OCI-LY1 (cell line): ENCODE measurements at regions not wholly inside any gene's neighbourhood (a gene's known extent, or its start where the extent isn't known, plus 50 kb on each side); places are given as distances from the start of the nearest gene placed in this dataset.

Experiments used
- H2AFZ ChIP-seq: fragments of 200-600 bp; sonication (generic), shearing (Covaris generic); 2 replicates; pipeline ENCODE4 v1.6.0; 2014; ENCODE audit warnings: antibody characterized with exemption, mild to moderate bottlenecking, low read length
- H3F3A ChIP-seq: fragments of 200-600 bp; sonication (generic), shearing (Covaris generic); 2 replicates; pipeline ENCODE4 v1.6.0; 2014; ENCODE audit warnings: mild to moderate bottlenecking, antibody characterized with exemption, low read length, moderate library complexity; ENCODE audit not compliant: insufficient read depth
- H3K27ac ChIP-seq: fragments of 200-600 bp; sonication (generic); 2 replicates; pipeline ENCODE4 v1.5.1; 2014; ENCODE audit warnings: low read length, mixed run types, mild to moderate bottlenecking, low read depth; ENCODE audit not compliant: poor library complexity, severe bottlenecking
- H3K27me3 ChIP-seq: fragments of 200-600 bp; sonication (generic); 2 replicates; pipeline ENCODE4 v1.6.0; 2014; ENCODE audit warnings: antibody characterized with exemption, mild to moderate bottlenecking, low read length, moderate library complexity; ENCODE audit not compliant: insufficient read depth
- H3K36me3 ChIP-seq: fragments of 200-600 bp; sonication (generic); 2 replicates; pipeline ENCODE4 v1.6.1; 2014; ENCODE audit warnings: mild to moderate bottlenecking, antibody characterized with exemption, low read length, moderate library complexity, mixed read lengths; ENCODE audit not compliant: insufficient read depth
- H3K4me1 ChIP-seq: fragments of 200-600 bp; sonication (generic); 2 replicates; pipeline ENCODE4 v1.5.1; 2014; ENCODE audit warnings: mild to moderate bottlenecking, low read length, moderate library complexity; ENCODE audit not compliant: insufficient read depth, severe bottlenecking
- H3K4me2 ChIP-seq: fragments of 200-600 bp; sonication (generic), shearing (Covaris generic); 2 replicates; pipeline ENCODE4 v1.6.1; 2014; ENCODE audit warnings: low read length
- H3K4me3 ChIP-seq: fragments of 200-600 bp; sonication (generic); 2 replicates; pipeline ENCODE4 v1.5.1; 2014; ENCODE audit warnings: low read length, low read depth, mild to moderate bottlenecking, mixed read lengths; ENCODE audit not compliant: poor library complexity, severe bottlenecking
- H3K79me2 ChIP-seq: fragments of 200-600 bp; shearing (Covaris generic); 2 replicates; pipeline ENCODE4 v1.6.1; 2016; ENCODE audit warnings: mixed run types, low read length, mixed read lengths; ENCODE audit not compliant: insufficient read depth
- H3K9ac ChIP-seq: fragments of 200-600 bp; sonication (generic), shearing (Covaris generic); 2 replicates; pipeline ENCODE4 v1.6.1; 2014; ENCODE audit warnings: mild to moderate bottlenecking, low read length, mixed read lengths
- H3K9me2 ChIP-seq: fragments of 200-600 bp; sonication (generic), shearing (Covaris generic); 2 replicates; pipeline ENCODE4 v1.6.1; 2014; ENCODE audit warnings: low read depth, mild to moderate bottlenecking, low read length, mixed read lengths
- H3K9me3 ChIP-seq: fragments of 200-600 bp; shearing (Covaris generic); 2 replicates; pipeline ENCODE4 v1.6.1; 2014; ENCODE audit warnings: low read length, mixed read lengths
- H4K20me1 ChIP-seq: fragments of 200-600 bp; sonication (generic), shearing (Covaris generic); 2 replicates; pipeline ENCODE4 v1.6.0; 2016; ENCODE audit warnings: mild to moderate bottlenecking, low read length; ENCODE audit not compliant: insufficient read depth
- CTCF ChIP-seq: fragments of 200-600 bp; sonication (generic), shearing (Covaris generic); IDR thresholded peaks from 2 replicates; pipeline ENCODE4 v1.5.1; 2017; ENCODE audit warnings: mild to moderate bottlenecking, antibody characterized with exemption, low read length, moderate library complexity, mixed read lengths
- EZH2 ChIP-seq: fragments of 200-600 bp; sonication (generic), shearing (Covaris generic); IDR thresholded peaks from 2 replicates; pipeline ENCODE4 v1.8.0; 2017; ENCODE audit warnings: borderline replicate concordance, mixed run types, mild to moderate bottlenecking, antibody characterized with exemption, low read length, moderate library complexity, mixed read lengths

- TF ChIP-seq EZH2 = no peak
- Histone ChIP-seq H3K27ac (no peak overlapping the region), H3K9me3 (no peaks in the 10 kb centered on the region), H3K36me3 (no peaks in the 10 kb centered on the region), H3K79me2 (no peaks in the 10 kb centered on the region), H3K9me2 (no peaks in the 10 kb centered on the region), H3K4me1 (no peaks in the 10 kb centered on the region), H3K4me2 (no peak overlapping the region), H3K4me3 (no peak overlapping the region), H4K20me1 (no peaks in the 10 kb centered on the region), H3F3A (no peaks in the 10 kb centered on the region), H3K9ac (no peak overlapping the region), H3K27me3 (no peaks in the 10 kb centered on the region), H2AFZ (no peak overlapping the region)
Observed at GRCh38 chr11:90908074-90908473, 685.2 kb upstream of the CHORDC1 start.

- no peak overlapping the region for H2AFZ ChIP-seq
- H3K9ac ChIP-seq = no peak overlapping the region
- no peak for TF ChIP-seq CTCF
- TF ChIP-seq EZH2 = no peak
- no peak overlapping the region for H3K27ac ChIP-seq
- H3K4me3 ChIP-seq = no peak overlapping the region
- no peaks in the 10 kb centered on the region for H4K20me1 ChIP-seq
- H3K9me2 ChIP-seq = no peaks in the 10 kb centered on the region
- no peaks in the 10 kb centered on the region for H3K27me3 ChIP-seq
- H3K9me3 ChIP-seq = no peaks in the 10 kb centered on the region
- no peaks in the 10 kb centered on the region for H3F3A ChIP-seq
- H3K4me2 ChIP-seq = no peak overlapping the region
- H3K79me2 ChIP-seq = no peaks in the 10 kb centered on the region
- no peaks in the 10 kb centered on the region for H3K4me1 ChIP-seq
- H3K36me3 ChIP-seq = no peaks in the 10 kb centered on the region
Observed at GRCh38 chr11:90895850-90896249, 673.0 kb upstream of the CHORDC1 start.

GRCh38 chr11:90890347-90890746, 667.5 kb upstream of the CHORDC1 start:
- no peaks in the 10 kb centered on the region for H4K20me1 ChIP-seq
- no peaks in the 10 kb centered on the region for H3K27me3 ChIP-seq
- no peaks in the 10 kb centered on the region for H3K36me3 ChIP-seq
- no peak overlapping the region for H3K4me2 ChIP-seq
- no peak overlapping the region for H3K27ac ChIP-seq
- H2AFZ ChIP-seq = no peak overlapping the region
- H3K9ac ChIP-seq = no peak overlapping the region
- TF ChIP-seq EZH2 (no peak), CTCF (no peak)
- no peaks in the 10 kb centered on the region for H3K79me2 ChIP-seq
- no peaks in the 10 kb centered on the region for H3K9me3 ChIP-seq
- no peaks in the 10 kb centered on the region for H3F3A ChIP-seq
- no peaks in the 10 kb centered on the region for H3K9me2 ChIP-seq
- H3K4me1 ChIP-seq = no peaks in the 10 kb centered on the region
- no peak overlapping the region for H3K4me3 ChIP-seq

- Histone ChIP-seq H3K4me3 (no peak overlapping the region), H3K27ac (no peak overlapping the region), H3K79me2 (no peaks in the 10 kb centered on the region), H3K9ac (no peak overlapping the region), H3F3A (no peaks in the 10 kb centered on the region), H3K9me3 (no peaks in the 10 kb centered on the region), H3K27me3 (no peaks in the 10 kb centered on the region), H2AFZ (no peak overlapping the region), H4K20me1 (no peaks in the 10 kb centered on the region), H3K9me2 (no peaks in the 10 kb centered on the region), H3K36me3 (no peaks in the 10 kb centered on the region), H3K4me2 (no peak overlapping the region), H3K4me1 (no peaks in the 10 kb centered on the region)
- TF ChIP-seq CTCF = no peak
- TF ChIP-seq EZH2 = no peak
Observed at GRCh38 chr11:90884181-90884580, 661.3 kb upstream of the CHORDC1 start.
